GM23248 (cell line): ENCODE measurements at regions not wholly inside any gene's neighbourhood (a gene's known extent, or its start where the extent isn't known, plus 50 kb on each side); places are given as distances from the start of the nearest gene placed in this dataset.

Source experiments
- DNase-seq: peaks from one replicate; pipeline ENCODE4 v3.0.0-alpha.2; 2015
- H2AFZ ChIP-seq: fragments of 200-600 bp; sonication (generic); 2 replicates; pipeline ENCODE4 v1.6.1; 2016; ENCODE audit warnings: antibody characterized with exemption
- H3F3A ChIP-seq: fragments of 200-600 bp; sonication (generic); 2 replicates; pipeline ENCODE4 v1.6.1; 2016; ENCODE audit warnings: mild to moderate bottlenecking, antibody characterized with exemption, mixed run types; ENCODE audit not compliant: insufficient read depth
- H3K27ac ChIP-seq: fragments of 200-600 bp; sonication (generic); 2 replicates; pipeline ENCODE4 v1.5.1; 2016; ENCODE audit warnings: mild to moderate bottlenecking
- H3K27me3 ChIP-seq: fragments of 200-600 bp; sonication (generic); replicated peaks from 2 replicates; pipeline ENCODE4 v1.6.1; 2016; ENCODE audit warnings: mild to moderate bottlenecking; ENCODE audit not compliant: insufficient read depth
- H3K36me3 ChIP-seq: fragments of 200-600 bp; sonication (generic); 2 replicates; pipeline ENCODE4 v1.6.1; 2016; ENCODE audit warnings: low read depth, mild to moderate bottlenecking
- H3K4me1 ChIP-seq: fragments of 200-600 bp; sonication (generic); 2 replicates; pipeline ENCODE4 v1.6.1; 2016; ENCODE audit warnings: mild to moderate bottlenecking; ENCODE audit not compliant: insufficient read depth
- H3K4me2 ChIP-seq: fragments of 200-600 bp; sonication (generic); one replicate; pipeline ENCODE4 v1.6.1; 2016; ENCODE audit warnings: mild to moderate bottlenecking; ENCODE audit not compliant: unreplicated experiment
- H3K4me3 ChIP-seq: fragments of 200-600 bp; sonication (generic); 2 replicates; pipeline ENCODE4 v1.5.1; 2016; ENCODE audit warnings: mild to moderate bottlenecking
- H3K79me2 ChIP-seq: fragments of 200-600 bp; sonication (generic); 2 replicates; pipeline ENCODE4 v1.6.1; 2016; ENCODE audit warnings: mild to moderate bottlenecking; ENCODE audit not compliant: insufficient read depth
- H3K9ac ChIP-seq: fragments of 200-600 bp; sonication (generic); 2 replicates; pipeline ENCODE4 v1.6.1; 2016; ENCODE audit warnings: mild to moderate bottlenecking
- H3K9me2 ChIP-seq: fragments of 200-600 bp; sonication (generic); 2 replicates; pipeline ENCODE4 v1.6.1; 2016; ENCODE audit warnings: mixed run types, mild to moderate bottlenecking, moderate library complexity; ENCODE audit not compliant: insufficient read depth
- H3K9me3 ChIP-seq: fragments of 200-600 bp; sonication (generic); one replicate; pipeline ENCODE4 v1.6.1; 2017; ENCODE audit warnings: low read depth
- H4K20me1 ChIP-seq: fragments of 200-600 bp; sonication (generic); 2 replicates; pipeline ENCODE4 v1.6.0; 2016; ENCODE audit not compliant: insufficient read depth
- EZH2 ChIP-seq: fragments of 200-600 bp; sonication (generic); IDR thresholded peaks from 2 replicates; pipeline ENCODE4 v1.6.1; 2018; ENCODE audit warnings: antibody characterized with exemption, mild to moderate bottlenecking; ENCODE audit not compliant: insufficient read depth, poor library complexity, severe bottlenecking
- EZH2phosphoT487 ChIP-seq: fragments of 200-600 bp; sonication (generic); IDR thresholded peaks from 2 replicates; pipeline ENCODE4 v1.6.1; 2018; ENCODE audit warnings: antibody characterized with exemption, moderate library complexity, mild to moderate bottlenecking, low read depth; ENCODE audit not compliant: insufficient read depth
- WGBS, 2 experiments: methylation state at CpG; one replicate each; pipeline ENCODE4 v1.1.6; 2015 to 2017; ENCODE audit warnings: low lambda C conversion rate in 2 of 2, low coverage in 1 of 2; ENCODE audit errors: missing lambda C conversion rate in 2 of 2; 5-methylcytosine and 5-hydroxymethylcytosine counted together
- in situ Hi-C: fragments of 300-500 bp; cut with MboI; formaldehyde crosslinking; loops from 2 replicates; pipeline ENCODE4 v1.15.0; 2020

DNA sequence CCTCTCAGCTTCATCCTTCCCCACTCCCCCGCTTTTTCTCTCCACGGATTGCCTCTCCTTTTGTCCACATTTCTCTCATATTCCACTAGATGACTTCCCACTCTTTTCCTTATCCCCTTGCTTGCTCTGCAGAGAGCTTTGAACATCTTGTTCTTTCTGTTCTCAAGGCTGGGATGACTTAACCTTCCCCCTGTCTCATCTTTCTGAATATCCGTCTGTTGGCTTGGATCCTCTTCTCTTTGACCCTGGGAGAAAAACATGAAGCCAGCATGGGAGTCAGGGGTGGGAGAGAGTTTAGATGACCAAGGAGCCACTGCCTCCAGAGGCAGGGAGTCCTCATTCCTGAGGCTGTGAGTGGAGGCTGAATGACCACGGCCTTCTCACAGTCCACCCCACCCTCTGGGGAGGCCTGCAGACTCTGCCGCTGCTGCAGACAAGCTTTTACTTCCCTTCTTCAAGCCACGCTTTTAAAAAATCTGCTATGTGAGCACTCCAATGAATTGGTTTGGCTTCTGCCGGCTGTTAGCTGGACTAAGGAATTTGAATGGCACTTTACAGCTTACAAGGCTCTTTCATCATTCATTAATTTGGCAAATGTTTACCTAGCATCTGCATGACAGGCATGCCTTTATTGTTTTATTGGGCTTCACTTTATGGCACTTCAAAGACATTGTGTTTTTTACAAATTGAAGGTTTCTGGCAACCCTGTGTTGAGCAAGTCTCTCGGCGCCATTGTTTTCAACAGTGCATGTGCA lies 111.6 kb upstream of the SLC6A6 start:
- in situ Hi-C loops = no loop called here
- Histone ChIP-seq H3K4me2 (no peak overlapping the region), H3K4me3 (no peak overlapping the region), H3K9me3 (no peaks in the 10 kb centered on the region), H4K20me1 (no peaks in the 10 kb centered on the region), H3K27me3 (peaks cover 24% of the 10 kb centered on the region), H3K9ac (no peak overlapping the region), H3K9me2 (no peaks in the 10 kb centered on the region), H3F3A (peaks cover 15% of the 10 kb centered on the region), H3K36me3 (no peaks in the 10 kb centered on the region), H2AFZ (no peak overlapping the region), H3K4me1 (peaks cover 5% of the 10 kb centered on the region; the same call in 1 of the 2 replicates), H3K27ac (no peak overlapping the region), H3K79me2 (no peaks in the 10 kb centered on the region)
- TF ChIP-seq EZH2 = no peak
- WGBS, 2 experiments = 26 to 30% methylated on average over 9 of the region's 9 CpGs
- DNase-seq = no peak

DNA sequence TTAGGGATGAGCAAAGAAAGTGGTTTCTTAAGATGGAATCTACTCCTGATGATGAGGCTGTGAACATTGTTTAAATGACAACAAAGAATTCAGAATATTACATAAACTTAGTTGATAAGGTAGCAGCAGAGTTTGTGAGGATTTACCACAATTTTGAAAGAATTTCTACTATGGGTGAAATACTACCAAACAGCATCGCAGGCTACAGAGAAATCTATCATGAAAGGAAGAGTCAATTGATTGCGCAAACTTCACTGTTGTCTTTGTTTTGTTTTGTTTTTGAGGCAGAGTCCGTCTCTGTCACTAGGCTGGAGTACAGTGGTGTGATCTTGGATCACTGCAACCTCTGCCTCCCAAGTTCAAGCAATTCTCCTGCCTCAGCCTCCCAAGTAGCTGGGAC lies 107.4 kb upstream of the SLC6A6 start:
- H3K9me2 ChIP-seq = no peaks in the 10 kb centered on the region
- 0 out of 2 replicates have a peak, but pooled peaks cover under 1% of the 10 kb centered on the region for H3K4me1 ChIP-seq
- no peak overlapping the region for H3K9ac ChIP-seq
- no peaks in the 10 kb centered on the region for H4K20me1 ChIP-seq
- no peaks in the 10 kb centered on the region for H3K79me2 ChIP-seq
- no peak overlapping the region for H3K27ac ChIP-seq
- no peak for DNase-seq
- no peaks in the 10 kb centered on the region for H3K9me3 ChIP-seq
- no peak overlapping the region for H3K4me2 ChIP-seq
- WGBS, 2 experiments = 66 to 72% methylated on average over 3 of the region's 3 CpGs
- peaks cover 24% of the 10 kb centered on the region for H3K27me3 ChIP-seq
- in situ Hi-C loops = no loop called here
- TF ChIP-seq EZH2phosphoT487 = no peak
- no peak for TF ChIP-seq EZH2
- no peak overlapping the region for H2AFZ ChIP-seq
- no peak overlapping the region for H3K4me3 ChIP-seq
- H3K36me3 ChIP-seq = no peaks in the 10 kb centered on the region
- H3F3A ChIP-seq = peaks cover 4% of the 10 kb centered on the region; the same call in 1 of the 2 replicates

DNA sequence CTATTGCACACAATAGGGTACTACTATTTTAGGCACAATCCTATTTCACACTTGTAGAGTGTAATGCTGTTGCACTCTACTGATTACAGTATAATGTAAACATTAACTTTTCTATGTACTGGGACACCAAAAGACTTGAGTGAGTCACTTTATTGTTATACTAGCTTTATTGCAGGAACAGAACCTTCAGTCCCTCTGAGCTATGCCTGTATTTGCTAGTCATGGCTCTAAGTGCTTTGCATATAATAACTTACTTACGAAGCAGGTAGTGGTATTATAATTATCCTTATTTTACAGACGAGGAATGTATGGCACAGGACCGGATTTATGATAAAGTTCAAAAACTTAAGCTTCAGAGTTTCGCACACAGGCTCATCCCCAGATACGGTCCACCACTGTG lies 106.6 kb upstream of the SLC6A6 start:
- DNase-seq = no peak
- Histone ChIP-seq H3K27me3 (peaks cover 21% of the 10 kb centered on the region), H3K9me3 (no peaks in the 10 kb centered on the region), H3K9ac (no peak overlapping the region), H4K20me1 (no peaks in the 10 kb centered on the region), H3K4me1 (peaks cover 4% of the 10 kb centered on the region; the same call in 1 of the 2 replicates), H3F3A (no peaks in the 10 kb centered on the region), H3K79me2 (no peaks in the 10 kb centered on the region), H3K9me2 (no peaks in the 10 kb centered on the region), H3K36me3 (no peaks in the 10 kb centered on the region), H3K4me2 (no peak overlapping the region), H2AFZ (no peak overlapping the region), H3K4me3 (no peak overlapping the region), H3K27ac (no peak overlapping the region)
- 80 to 85% methylated on average over 5 of the region's 5 CpGs for WGBS, 2 experiments
- in situ Hi-C loops = no loop called here
- TF ChIP-seq EZH2phosphoT487 (no peak), EZH2 (no peak)

DNA sequence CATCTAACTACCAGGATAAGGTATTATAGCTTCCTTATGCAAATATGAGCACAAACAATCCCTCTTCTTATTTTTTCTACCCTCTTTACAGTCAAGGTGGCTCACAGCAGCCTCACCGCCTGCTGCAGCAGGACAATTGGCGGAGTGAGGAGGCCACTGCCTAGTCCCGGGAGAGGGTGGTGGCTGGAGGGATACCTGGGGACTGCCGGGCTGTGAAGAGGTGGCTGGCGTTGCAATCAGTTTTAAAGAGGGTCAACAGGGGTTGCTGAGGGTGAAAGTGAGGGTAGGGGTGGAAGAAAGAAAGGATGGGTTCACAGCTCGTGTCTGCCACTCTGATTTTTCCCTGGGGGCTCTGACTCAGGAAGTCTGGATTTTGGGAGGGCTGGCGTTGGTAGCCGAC lies 105.1 kb upstream of the SLC6A6 start:
- H2AFZ ChIP-seq = no peak overlapping the region
- H3K36me3 ChIP-seq = no peaks in the 10 kb centered on the region
- H3K4me1 ChIP-seq = peaks cover 14% of the 10 kb centered on the region
- no peak for DNase-seq
- H3F3A ChIP-seq = peaks cover 6% of the 10 kb centered on the region; the same call in 1 of the 2 replicates
- no peaks in the 10 kb centered on the region for H3K9me3 ChIP-seq
- no peak for TF ChIP-seq EZH2
- in situ Hi-C loops = no loop called here
- WGBS, 2 experiments = 58 to 61% methylated on average over 7 to 8 of the region's 8 CpGs
- H3K4me3 ChIP-seq = no peak overlapping the region
- H3K9ac ChIP-seq = no peak overlapping the region
- no peak overlapping the region for H3K4me2 ChIP-seq
- no peaks in the 10 kb centered on the region for H4K20me1 ChIP-seq
- no peak overlapping the region for H3K27ac ChIP-seq
- peaks cover 7% of the 10 kb centered on the region; the same call in 1 of the 2 replicates for H3K27me3 ChIP-seq
- no peaks in the 10 kb centered on the region for H3K79me2 ChIP-seq
- H3K9me2 ChIP-seq = no peaks in the 10 kb centered on the region
